ENCODE measurements at regions not wholly inside any gene's neighbourhood (a gene's known extent, or its start where the extent isn't known, plus 50 kb on each side); places are given as distances from the start of the nearest gene placed in this dataset.

- TF ChIP-seq CTCF (IDR thresholded peaks at IDR 0.05) (no peak), POLR2AphosphoS5 (IDR thresholded peaks at IDR 0.05) (no peak)
Measured at GRCh38 chr16:48047720-48048119, 108.1 kb downstream of the ABCC12 start.

All from esophagus muscularis mucosa (tissue), 3 donors.